ENCODE measurements at regions not wholly inside any gene's neighbourhood (a gene's known extent, or its start where the extent isn't known, plus 50 kb on each side); places are given as distances from the start of the nearest gene placed in this dataset.
"Not testable (repeated sequence)": the region's sequence is repeated elsewhere in the genome, so short reads cannot be mapped to it uniquely, and the experiment has no call there.

GRCh38 chr2:209141818-209142217, 282.0 kb upstream of the MAP2 start:
- Histone ChIP-seq H3K4me1 (ENCODE audit: control insufficient read depth, insufficient read depth, low read length) (no peaks in the 10 kb centered on the region), H3K4me3 (ENCODE audit: low read length) (no peak overlapping the region), H3K27ac (ENCODE audit: low read depth, low read length) (no peak overlapping the region), H3K9ac (ENCODE audit: low read length) (no peak overlapping the region), H3K27me3 (ENCODE audit: control insufficient read depth, insufficient read depth, low read length) (no peaks in the 10 kb centered on the region), H3K36me3 (ENCODE audit: control insufficient read depth, insufficient read depth, low read length) (no peaks in the 10 kb centered on the region)

- H3K9ac ChIP-seq (ENCODE audit: low read length); H3K36me3 ChIP-seq (ENCODE audit: control insufficient read depth, insufficient read depth, low read length); H3K4me1 ChIP-seq (ENCODE audit: control insufficient read depth, insufficient read depth, low read length); H3K27ac ChIP-seq (ENCODE audit: low read depth, low read length); H3K27me3 ChIP-seq (ENCODE audit: control insufficient read depth, insufficient read depth, low read length); H3K4me3 ChIP-seq (ENCODE audit: low read length): not testable (repeated sequence)
These were observed 278.6 kb upstream of the MAP2 start for GRCh38 chr2:209145220-209145691.

GRCh38 chr2:209145941-209146681, 277.7 kb upstream of the MAP2 start:
- Histone ChIP-seq H3K27ac (ENCODE audit: low read depth, low read length) (no peak overlapping the region), H3K4me3 (ENCODE audit: low read length) (no peak overlapping the region)

GRCh38 chr2:209146682-209147320, 277.0 kb upstream of the MAP2 start:
- no peak overlapping the region for H3K4me3 ChIP-seq (ENCODE audit: low read length)
- H3K4me1 ChIP-seq (ENCODE audit: control insufficient read depth, insufficient read depth, low read length): no peaks in the 10 kb centered on the region
- H3K9ac ChIP-seq (ENCODE audit: low read length): no peak overlapping the region
- H3K27me3 ChIP-seq (ENCODE audit: control insufficient read depth, insufficient read depth, low read length): no peaks in the 10 kb centered on the region
- no peak overlapping the region for H3K27ac ChIP-seq (ENCODE audit: low read depth, low read length)
- no peaks in the 10 kb centered on the region for H3K36me3 ChIP-seq (ENCODE audit: control insufficient read depth, insufficient read depth, low read length)

More at GRCh38 chr2:209145941-209146681, 277.7 kb upstream of the MAP2 start:
- Histone ChIP-seq H3K4me1 (ENCODE audit: control insufficient read depth, insufficient read depth, low read length) (no peaks in the 10 kb centered on the region), H3K36me3 (ENCODE audit: control insufficient read depth, insufficient read depth, low read length) (no peaks in the 10 kb centered on the region), H3K27me3 (ENCODE audit: control insufficient read depth, insufficient read depth, low read length) (no peaks in the 10 kb centered on the region), H3K9ac (ENCODE audit: low read length) (no peak overlapping the region)

- no peak overlapping the region for H3K4me3 ChIP-seq (ENCODE audit: low read length)
These were observed 275.9 kb upstream of the MAP2 start for GRCh38 chr2:209147981-209148380.

GRCh38 chr2:209160800-209161588, 262.9 kb upstream of the MAP2 start:
- Histone ChIP-seq H3K4me3 (ENCODE audit: low read length) (no peak overlapping the region), H3K4me1 (ENCODE audit: control insufficient read depth, insufficient read depth, low read length) (no peaks in the 10 kb centered on the region)

More at GRCh38 chr2:209147981-209148380, 275.9 kb upstream of the MAP2 start:
- Histone ChIP-seq H3K4me1 (ENCODE audit: control insufficient read depth, insufficient read depth, low read length) (no peaks in the 10 kb centered on the region), H3K36me3 (ENCODE audit: control insufficient read depth, insufficient read depth, low read length) (no peaks in the 10 kb centered on the region), H3K9ac (ENCODE audit: low read length) (no peak overlapping the region), H3K27ac (ENCODE audit: low read depth, low read length) (no peak overlapping the region), H3K27me3 (ENCODE audit: control insufficient read depth, insufficient read depth, low read length) (no peaks in the 10 kb centered on the region)

GRCh38 chr2:209162129-209162528, 261.7 kb upstream of the MAP2 start:
- H3K4me1 ChIP-seq (ENCODE audit: control insufficient read depth, insufficient read depth, low read length): no peaks in the 10 kb centered on the region
- H3K27me3 ChIP-seq (ENCODE audit: control insufficient read depth, insufficient read depth, low read length): no peaks in the 10 kb centered on the region
- no peak overlapping the region for H3K27ac ChIP-seq (ENCODE audit: low read depth, low read length)
- H3K9ac ChIP-seq (ENCODE audit: low read length): no peak overlapping the region
- no peaks in the 10 kb centered on the region for H3K36me3 ChIP-seq (ENCODE audit: control insufficient read depth, insufficient read depth, low read length)
- no peak overlapping the region for H3K4me3 ChIP-seq (ENCODE audit: low read length)

More at GRCh38 chr2:209160800-209161588, 262.9 kb upstream of the MAP2 start:
- Histone ChIP-seq H3K9ac (ENCODE audit: low read length) (no peak overlapping the region), H3K27ac (ENCODE audit: low read depth, low read length) (no peak overlapping the region), H3K27me3 (ENCODE audit: control insufficient read depth, insufficient read depth, low read length) (no peaks in the 10 kb centered on the region), H3K36me3 (ENCODE audit: control insufficient read depth, insufficient read depth, low read length) (no peaks in the 10 kb centered on the region)

- H3K36me3 ChIP-seq (ENCODE audit: control insufficient read depth, insufficient read depth, low read length): no peaks in the 10 kb centered on the region
- H3K9ac ChIP-seq (ENCODE audit: low read length): no peak overlapping the region
- H3K27ac ChIP-seq (ENCODE audit: low read depth, low read length): no peak overlapping the region
- no peaks in the 10 kb centered on the region for H3K27me3 ChIP-seq (ENCODE audit: control insufficient read depth, insufficient read depth, low read length)
- no peaks in the 10 kb centered on the region for H3K4me1 ChIP-seq (ENCODE audit: control insufficient read depth, insufficient read depth, low read length)
- H3K4me3 ChIP-seq (ENCODE audit: low read length): no peak overlapping the region
These were observed 241.9 kb upstream of the MAP2 start for GRCh38 chr2:209181984-209182383.

- not testable (repeated sequence) for H3K4me3 ChIP-seq (ENCODE audit: low read length)
These were observed 237.0 kb upstream of the MAP2 start for GRCh38 chr2:209186886-209187285.

GRCh38 chr2:209189893-209190292, 234.0 kb upstream of the MAP2 start:
- H3K4me3 ChIP-seq (ENCODE audit: low read length): no peak overlapping the region
- no peak overlapping the region for H3K27ac ChIP-seq (ENCODE audit: low read depth, low read length)
- no peak overlapping the region for H3K9ac ChIP-seq (ENCODE audit: low read length)
- no peaks in the 10 kb centered on the region for H3K27me3 ChIP-seq (ENCODE audit: control insufficient read depth, insufficient read depth, low read length)
- no peaks in the 10 kb centered on the region for H3K36me3 ChIP-seq (ENCODE audit: control insufficient read depth, insufficient read depth, low read length)
- no peaks in the 10 kb centered on the region for H3K4me1 ChIP-seq (ENCODE audit: control insufficient read depth, insufficient read depth, low read length)

More at GRCh38 chr2:209186886-209187285, 237.0 kb upstream of the MAP2 start:
- not testable (repeated sequence) for H3K4me1 ChIP-seq (ENCODE audit: control insufficient read depth, insufficient read depth, low read length); H3K27me3 ChIP-seq (ENCODE audit: control insufficient read depth, insufficient read depth, low read length); H3K36me3 ChIP-seq (ENCODE audit: control insufficient read depth, insufficient read depth, low read length); H3K9ac ChIP-seq (ENCODE audit: low read length); H3K27ac ChIP-seq (ENCODE audit: low read depth, low read length)

GRCh38 chr2:209191139-209191538, 232.7 kb upstream of the MAP2 start:
- H3K4me1 ChIP-seq (ENCODE audit: control insufficient read depth, insufficient read depth, low read length): no peaks in the 10 kb centered on the region
- no peak overlapping the region for H3K9ac ChIP-seq (ENCODE audit: low read length)
- no peaks in the 10 kb centered on the region for H3K27me3 ChIP-seq (ENCODE audit: control insufficient read depth, insufficient read depth, low read length)
- no peaks in the 10 kb centered on the region for H3K36me3 ChIP-seq (ENCODE audit: control insufficient read depth, insufficient read depth, low read length)
- H3K4me3 ChIP-seq (ENCODE audit: low read length): no peak overlapping the region
- H3K27ac ChIP-seq (ENCODE audit: low read depth, low read length): no peak overlapping the region

- Histone ChIP-seq H3K9ac (ENCODE audit: low read length) (no peak overlapping the region), H3K4me1 (ENCODE audit: control insufficient read depth, insufficient read depth, low read length) (no peaks in the 10 kb centered on the region), H3K27ac (ENCODE audit: low read depth, low read length) (no peak overlapping the region), H3K4me3 (ENCODE audit: low read length) (no peak overlapping the region), H3K36me3 (ENCODE audit: control insufficient read depth, insufficient read depth, low read length) (no peaks in the 10 kb centered on the region), H3K27me3 (ENCODE audit: control insufficient read depth, insufficient read depth, low read length) (no peaks in the 10 kb centered on the region)
These were observed 229.1 kb upstream of the MAP2 start for GRCh38 chr2:209194717-209195116.

Data from rectal smooth muscle tissue (tissue), 1 donor.